ENCODE measurements at regions not wholly inside any gene's neighbourhood (a gene's known extent, or its start where the extent isn't known, plus 50 kb on each side); places are given as distances from the start of the nearest gene placed in this dataset.
"Not testable (repeated sequence)": the region's sequence is repeated elsewhere in the genome, so short reads cannot be mapped to it uniquely, and the experiment has no call there.

- no peak for DNase-seq (ENCODE audit: low read depth in 2 of 2)
Observed at GRCh38 chr1:157326173-157326859, 188.1 kb upstream of the ETV3 start.

GRCh38 chr1:157325220-157325619 is 187.0 kb upstream of the ETV3 start:
- no peak for DNase-seq (ENCODE audit: low read depth in 2 of 2)

GRCh38 chr1:157321972-157322371 is 183.8 kb upstream of the ETV3 start:
- DNase-seq (ENCODE audit: low read depth in 2 of 2): not testable (repeated sequence)

- no peak for DNase-seq (ENCODE audit: low read depth in 2 of 2)
Observed at GRCh38 chr1:157319567-157319966, 181.4 kb upstream of the ETV3 start.

GRCh38 chr1:157317229-157317628 is 179.0 kb upstream of the ETV3 start:
- not testable (repeated sequence) for DNase-seq (ENCODE audit: low read depth in 2 of 2)

- DNase-seq (ENCODE audit: low read depth in 2 of 2): no peak
Observed at GRCh38 chr1:157315544-157315943, 177.3 kb upstream of the ETV3 start.

- no peak for DNase-seq (ENCODE audit: low read depth in 2 of 2)
Observed at GRCh38 chr1:157314408-157314807, 176.2 kb upstream of the ETV3 start.

- no peak for DNase-seq (ENCODE audit: low read depth in 2 of 2)
Observed at GRCh38 chr1:157313240-157313807, 175.1 kb upstream of the ETV3 start.

GRCh38 chr1:157312082-157312812 is 174.1 kb upstream of the ETV3 start:
- peak in 1 of 2 experiments; percentile 7 for DNase-seq (ENCODE audit: low read depth in 2 of 2)

- DNase-seq (ENCODE audit: low read depth in 2 of 2): no peak
Observed at GRCh38 chr1:157311730-157312081, 173.5 kb upstream of the ETV3 start.

- peak in 1 of 2 experiments; percentile 9 for DNase-seq (ENCODE audit: low read depth in 2 of 2)
Observed at GRCh38 chr1:157310805-157311729, 172.9 kb upstream of the ETV3 start.

GRCh38 chr1:157310401-157310800 is 172.2 kb upstream of the ETV3 start:
- no peak for DNase-seq (ENCODE audit: low read depth in 2 of 2)

- DNase-seq (ENCODE audit: low read depth in 2 of 2): no peak
Observed at GRCh38 chr1:157307491-157307890, 169.3 kb upstream of the ETV3 start.

GRCh38 chr1:157306896-157307295 is 168.7 kb upstream of the ETV3 start:
- no peak for DNase-seq (ENCODE audit: low read depth in 2 of 2)

- no peak for DNase-seq (ENCODE audit: low read depth in 2 of 2)
Observed at GRCh38 chr1:157304271-157304670, 166.1 kb upstream of the ETV3 start.

GRCh38 chr1:157302724-157303123 is 164.5 kb upstream of the ETV3 start:
- no peak for DNase-seq (ENCODE audit: low read depth in 2 of 2)

- DNase-seq (ENCODE audit: low read depth in 2 of 2): no peak
Observed at GRCh38 chr1:157302199-157302497, 164.0 kb upstream of the ETV3 start.

GRCh38 chr1:157301477-157302198 is 163.4 kb upstream of the ETV3 start:
- no peak for DNase-seq (ENCODE audit: low read depth in 2 of 2)

- DNase-seq (ENCODE audit: low read depth in 2 of 2): not testable (repeated sequence)
Observed at GRCh38 chr1:157294387-157295145, 156.4 kb upstream of the ETV3 start.

- DNase-seq (ENCODE audit: low read depth in 2 of 2): no peak
Observed at GRCh38 chr1:157292809-157293564, 154.8 kb upstream of the ETV3 start.

All from fibroblast of skin of left biceps (primary cell).